Neural progenitor cell (in vitro differentiated cells): ENCODE measurements at regions not wholly inside any gene's neighbourhood (a gene's known extent, or its start where the extent isn't known, plus 50 kb on each side); places are given as distances from the start of the nearest gene placed in this dataset. TPM values are rescaled to one million over a fixed set of nuclear protein-coding genes. Genes with fewer than 3 reads are reported as not detected.

Experiments
- DNase-seq: peaks from one replicate; pipeline ENCODE4 v3.0.0-alpha.2; 2016; ENCODE audit warnings: low spot score
- H2AFZ ChIP-seq: fragments of 200-600 bp; sonication (generic); replicated peaks from 2 replicates; pipeline ENCODE4 v1.6.1; 2016; ENCODE audit warnings: antibody characterized with exemption
- H3F3A ChIP-seq: fragments of 200-600 bp; sonication (generic); 2 replicates; pipeline ENCODE4 v1.6.1; 2016; ENCODE audit warnings: antibody characterized with exemption, low read depth
- H3K27ac ChIP-seq: fragments of 200-600 bp; sonication (generic); 2 replicates; pipeline ENCODE4 v1.5.1; 2016; ENCODE audit warnings: mild to moderate bottlenecking
- H3K27me3 ChIP-seq: fragments of 200-600 bp; sonication (generic); 2 replicates; pipeline ENCODE4 v1.6.1; 2016; ENCODE audit warnings: mild to moderate bottlenecking, moderate library complexity
- H3K36me3 ChIP-seq: fragments of 200-600 bp; sonication (generic); 2 replicates; pipeline ENCODE4 v1.5.1; 2016
- H3K4me1 ChIP-seq: fragments of 200-600 bp; sonication (generic); 2 replicates; pipeline ENCODE4 v1.6.1; 2016; ENCODE audit warnings: mixed run types
- H3K4me2 ChIP-seq: fragments of 200-600 bp; sonication (generic); 2 replicates; pipeline ENCODE4 v1.6.1; 2016
- H3K4me3 ChIP-seq: fragments of 200-600 bp; sonication (generic); 2 replicates; pipeline ENCODE4 v1.5.1; 2016
- H3K79me2 ChIP-seq: fragments of 200-600 bp; sonication (generic); 2 replicates; pipeline ENCODE4 v1.6.1; 2016; ENCODE audit warnings: low read depth
- H3K9ac ChIP-seq: fragments of 200-600 bp; sonication (generic); 2 replicates; pipeline ENCODE4 v1.6.1; 2016
- H3K9me3 ChIP-seq: fragments of 200-600 bp; sonication (generic); 2 replicates; pipeline ENCODE4 v1.5.1; 2016; ENCODE audit warnings: low read depth
- H4K20me1 ChIP-seq: fragments of 200-600 bp; sonication (generic); 2 replicates; pipeline ENCODE4 v1.6.1; 2016; ENCODE audit warnings: low read depth
- H3K27ac Mint-ChIP-seq: 3 replicates; pipeline ENCODE4 v1.8.0; 2021; ENCODE audit warnings: mixed read lengths
- H3K27me3 Mint-ChIP-seq: 2 replicates; pipeline ENCODE4 v1.8.0; 2022; ENCODE audit warnings: low read depth, mild to moderate bottlenecking, inconsistent platforms, moderate library complexity, mixed read lengths; ENCODE audit not compliant: insufficient read depth
- H3K36me3 Mint-ChIP-seq: 3 replicates; pipeline ENCODE4 v1.8.0; 2021; ENCODE audit warnings: mixed read lengths
- H3K4me1 Mint-ChIP-seq: 3 replicates; pipeline ENCODE4 v1.8.0; 2021; ENCODE audit warnings: mixed read lengths
- H3K4me3 Mint-ChIP-seq: 3 replicates; pipeline ENCODE4 v1.8.0; 2021; ENCODE audit warnings: mild to moderate bottlenecking, moderate library complexity, mixed read lengths
- H3K9me3 Mint-ChIP-seq: 3 replicates; pipeline ENCODE4 v1.8.0; 2020; ENCODE audit warnings: mixed read lengths
- EZH2 ChIP-seq: fragments of 200-600 bp; sonication (generic); IDR thresholded peaks from 2 replicates; pipeline ENCODE4 v1.6.1; 2017; ENCODE audit warnings: antibody characterized with exemption, mild to moderate bottlenecking, moderate library complexity
- EZH2phosphoT487 ChIP-seq: fragments of 200-600 bp; sonication (generic); IDR thresholded peaks from 2 replicates; pipeline ENCODE4 v1.6.1; 2017; ENCODE audit warnings: antibody characterized with exemption
- microRNA counts: library from miRNA; unstranded; fragments of <30 nt; microRNA quantifications from one replicate; lab custom pipeline; 2016
- microRNA-seq: library from miRNA; unstranded; fragments of <30 nt; microRNA quantifications from one replicate; pipeline ENCODE4, GENCODE V29; 2016
- small RNA-seq: library from RNA; depleted of rRNA; stranded (forward); fragments of <200 nt; gene quantifications from one replicate; pipeline ENCODE3, GENCODE V24; 2015
- TF ChIP-seq, protein P1 (sequence below): fragments of 200-600 bp; sonication (generic); IDR thresholded peaks from 2 replicates; pipeline ENCODE4 v1.5.1; 2017; ENCODE audit warnings: antibody characterized with exemption, mild to moderate bottlenecking

DNA sequence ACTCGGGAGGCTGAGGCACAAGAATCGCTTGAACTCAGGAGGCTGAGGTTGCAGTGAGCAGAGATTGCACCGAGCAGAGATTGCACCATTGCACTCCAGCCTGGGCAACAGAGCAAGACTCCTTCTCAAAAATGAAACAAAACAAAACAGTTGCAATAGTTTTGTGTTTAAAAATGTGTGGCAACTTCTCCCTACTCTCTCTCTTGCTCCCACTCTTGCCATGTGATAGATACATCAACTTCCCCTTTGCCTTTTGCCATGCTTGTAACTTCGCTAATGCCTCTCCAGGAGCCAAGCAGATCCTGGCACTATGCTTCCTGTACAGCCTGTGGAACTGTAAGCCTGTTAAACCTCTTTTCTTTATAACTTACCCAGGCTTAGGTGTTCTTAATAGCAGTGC, 52.5 kb upstream of the INTU start:
- no peaks in the 10 kb centered on the region for H3K36me3 ChIP-seq
- Mint-ChIP-seq H3K27ac (no peak overlapping the region), H3K9me3 (peaks cover 3% of the 10 kb centered on the region), H3K4me1 (no peaks in the 10 kb centered on the region), H3K4me3 (no peak overlapping the region), H3K36me3 (no peaks in the 10 kb centered on the region), H3K27me3 (no peaks in the 10 kb centered on the region)
- DNase-seq = no peak
- H3K4me3 ChIP-seq = no peak overlapping the region
- no peaks in the 10 kb centered on the region for H3K4me1 ChIP-seq
- H2AFZ ChIP-seq = no peak overlapping the region
- H3K27ac ChIP-seq = no peak overlapping the region
- no peaks in the 10 kb centered on the region for H3K9me3 ChIP-seq
- H4K20me1 ChIP-seq = no peaks in the 10 kb centered on the region
- TF ChIP-seq, protein P1, sequence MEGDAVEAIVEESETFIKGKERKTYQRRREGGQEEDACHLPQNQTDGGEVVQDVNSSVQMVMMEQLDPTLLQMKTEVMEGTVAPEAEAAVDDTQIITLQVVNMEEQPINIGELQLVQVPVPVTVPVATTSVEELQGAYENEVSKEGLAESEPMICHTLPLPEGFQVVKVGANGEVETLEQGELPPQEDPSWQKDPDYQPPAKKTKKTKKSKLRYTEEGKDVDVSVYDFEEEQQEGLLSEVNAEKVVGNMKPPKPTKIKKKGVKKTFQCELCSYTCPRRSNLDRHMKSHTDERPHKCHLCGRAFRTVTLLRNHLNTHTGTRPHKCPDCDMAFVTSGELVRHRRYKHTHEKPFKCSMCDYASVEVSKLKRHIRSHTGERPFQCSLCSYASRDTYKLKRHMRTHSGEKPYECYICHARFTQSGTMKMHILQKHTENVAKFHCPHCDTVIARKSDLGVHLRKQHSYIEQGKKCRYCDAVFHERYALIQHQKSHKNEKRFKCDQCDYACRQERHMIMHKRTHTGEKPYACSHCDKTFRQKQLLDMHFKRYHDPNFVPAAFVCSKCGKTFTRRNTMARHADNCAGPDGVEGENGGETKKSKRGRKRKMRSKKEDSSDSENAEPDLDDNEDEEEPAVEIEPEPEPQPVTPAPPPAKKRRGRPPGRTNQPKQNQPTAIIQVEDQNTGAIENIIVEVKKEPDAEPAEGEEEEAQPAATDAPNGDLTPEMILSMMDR = no peak
- TF ChIP-seq EZH2 (no peak), EZH2phosphoT487 (no peak)
- H3K27me3 ChIP-seq = no peaks in the 10 kb centered on the region
- no peaks in the 10 kb centered on the region for H3F3A ChIP-seq
- no peak overlapping the region for H3K4me2 ChIP-seq
- H3K79me2 ChIP-seq = no peaks in the 10 kb centered on the region
- H3K9ac ChIP-seq = no peak overlapping the region

GRCh38 chr4:127580891-127581290, 51.9 kb upstream of the INTU start:
- no peaks in the 10 kb centered on the region for H3K9me3 ChIP-seq
- DNase-seq = no peak
- no peak overlapping the region for H3K27ac Mint-ChIP-seq
- H3K36me3 Mint-ChIP-seq = no peaks in the 10 kb centered on the region
- no peak overlapping the region for H3K9ac ChIP-seq
- no peak for TF ChIP-seq EZH2phosphoT487
- TF ChIP-seq, protein P1 = no peak
- no peak for TF ChIP-seq EZH2
- H3K27me3 ChIP-seq = no peaks in the 10 kb centered on the region
- no peaks in the 10 kb centered on the region for H3F3A ChIP-seq
- no peak overlapping the region for H3K27ac ChIP-seq
- H3K9me3 Mint-ChIP-seq = peaks cover 3% of the 10 kb centered on the region
- H4K20me1 ChIP-seq = no peaks in the 10 kb centered on the region
- H3K79me2 ChIP-seq = no peaks in the 10 kb centered on the region
- H3K4me1 ChIP-seq = no peaks in the 10 kb centered on the region
- no peaks in the 10 kb centered on the region for H3K4me1 Mint-ChIP-seq
- no peak overlapping the region for H3K4me3 ChIP-seq
- no peak overlapping the region for H2AFZ ChIP-seq
- H3K27me3 Mint-ChIP-seq = no peaks in the 10 kb centered on the region
- H3K4me3 Mint-ChIP-seq = no peak overlapping the region
- no peak overlapping the region for H3K4me2 ChIP-seq
- H3K36me3 ChIP-seq = no peaks in the 10 kb centered on the region

MicroRNAs in the stretch of these regions (microRNA counts, 767-probe panel; counts per million panel counts)
- microRNA hsa-miR-2054 (lab: Ali Mortazavi, UCI) = 460 counts per million, percentile 90 among the panel's probes with 10 or more counts

Small RNAs in the stretch of these regions (microRNA-seq; reads per million reads assigned to microRNA genes)
- not detected for gene MIR2054

Small RNAs in the stretch of these regions (small RNA-seq; reads per million reads assigned to genes)
- gene RF00019 = not detected
